ENCODE measurements at regions not wholly inside any gene's neighbourhood (a gene's known extent, or its start where the extent isn't known, plus 50 kb on each side); places are given as distances from the start of the nearest gene placed in this dataset.

GRCh38 chr11:134742956-134743819 lies 331.1 kb upstream of the B3GAT1 start (continued):
- no peak for TF ChIP-seq LRRFIP1 (CRISPR knock-in tag; conservative IDR thresholded peaks at IDR 0.05)
- TF ChIP-seq MAF1 (CRISPR knock-in tag; IDR thresholded peaks at IDR 0.05; ENCODE audit: borderline replicate concordance), result no peak
- TF ChIP-seq NAIF1 (CRISPR knock-in tag; IDR thresholded peaks at IDR 0.05; ENCODE audit: borderline replicate concordance), result no peak
- no peak for TF ChIP-seq ZBTB43 (CRISPR knock-in tag; conservative IDR thresholded peaks at IDR 0.05)
- peak; percentile 41; the same call in 1 of the 2 replicates for TF ChIP-seq HDAC2 (CRISPR knock-in tag; IDR thresholded peaks at IDR 0.05)
- no peak for TF ChIP-seq ZNF7 (CRISPR knock-in tag; IDR thresholded peaks at IDR 0.05)
- TF ChIP-seq CSRNP1 (CRISPR knock-in tag; IDR thresholded peaks at IDR 0.05), result no peak
- TF ChIP-seq BRF2 (CRISPR knock-in tag; IDR thresholded peaks at IDR 0.05), result peak; percentile 45; the same call in 1 of the 2 replicates
- TF ChIP-seq ZSCAN22 (CRISPR knock-in tag; IDR thresholded peaks at IDR 0.05), result no peak
- TF ChIP-seq AHDC1 (CRISPR knock-in tag; IDR thresholded peaks at IDR 0.05; ENCODE audit: borderline replicate concordance), result peak; percentile 79
- TF ChIP-seq ZNF619 (CRISPR knock-in tag; IDR thresholded peaks at IDR 0.05), result no peak
- TF ChIP-seq ZNF329 (CRISPR knock-in tag; IDR thresholded peaks at IDR 0.05; ENCODE audit: low read depth), result no peak
- TF ChIP-seq DMTF1 (CRISPR knock-in tag; IDR thresholded peaks at IDR 0.05), result no peak
